SK-MEL-5 (cell line): ENCODE measurements at regions not wholly inside any gene's neighbourhood (a gene's known extent, or its start where the extent isn't known, plus 50 kb on each side); places are given as distances from the start of the nearest gene placed in this dataset.
A peak's percentile ranks its signal among the peaks of the same experiment; 100 is the strongest.
"Not testable (repeated sequence)": the region's sequence is repeated elsewhere in the genome, so short reads cannot be mapped to it uniquely, and the experiment has no call there.

Experiments used
- DNase-seq: peaks from one replicate; pipeline ENCODE4 v3.0.0-alpha.2; 2016; ENCODE audit warnings: low read depth, low spot score
- in situ Hi-C: cut with HindIII; loops from 2 replicates; pipeline ENCODE4 v1.10.0; 2016; ENCODE audit warnings: low sequenced_read_pairs, high pct_unique_total_duplicates, low pct_unique_long_range_greater_than_20kb

GRCh38 chr18:14998360-14999042 lies 250.5 kb downstream of the ANKRD30B start:
- in situ Hi-C loops, DNase-seq: not testable (repeated sequence)

DNA sequence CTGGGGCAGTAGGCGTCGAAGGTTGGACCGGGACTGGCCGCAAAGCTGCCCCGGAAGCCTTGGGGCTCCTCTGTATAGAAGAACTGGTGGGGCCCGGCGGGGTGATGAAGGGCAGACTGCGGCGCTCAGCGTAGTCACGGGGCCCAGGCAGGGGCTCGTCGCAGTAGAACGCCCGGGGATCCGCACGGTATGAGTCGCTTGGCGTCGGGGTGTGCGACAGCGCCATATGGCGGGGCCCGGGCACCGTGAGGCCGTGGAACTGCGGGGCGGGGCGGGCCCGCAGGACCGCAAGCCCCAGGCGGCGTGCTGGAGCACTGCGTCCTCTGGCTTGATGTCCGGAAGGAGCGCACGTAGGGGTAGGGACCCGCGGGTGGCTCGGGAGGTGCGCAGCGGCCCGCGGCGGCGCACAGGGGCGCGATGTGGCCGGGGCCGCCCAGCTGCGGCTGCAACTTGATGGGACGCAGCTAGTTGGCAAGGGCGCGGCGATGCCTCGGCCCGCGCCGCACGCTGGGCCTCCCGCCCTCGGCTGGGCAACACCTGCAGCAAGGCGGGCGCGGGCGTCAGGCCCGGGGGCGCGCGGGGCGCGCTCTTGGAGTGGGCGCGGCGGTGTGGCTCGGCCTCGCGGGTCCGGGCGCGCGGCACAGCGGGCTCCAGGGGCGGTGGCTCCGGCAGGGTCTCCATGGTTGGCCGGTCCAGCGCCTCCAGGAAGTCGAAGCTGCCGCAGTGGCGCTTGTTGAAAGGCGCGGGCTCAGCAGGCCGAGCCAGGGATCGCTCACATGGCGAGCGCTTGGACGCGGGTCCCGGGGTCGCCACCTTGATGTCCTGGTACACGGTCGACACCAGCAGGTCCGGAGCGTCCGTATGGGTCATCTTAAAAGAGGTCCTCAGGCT lies 251.4 kb downstream of the ANKRD30B start:
- DNase-seq, result no peak
- in situ Hi-C loops, result no loop called here

- in situ Hi-C loops, DNase-seq: not testable (repeated sequence)
These were observed 252.4 kb downstream of the ANKRD30B start for GRCh38 chr18:15000119-15001037.

- DNase-seq, in situ Hi-C loops: not testable (repeated sequence)
These were observed 253.2 kb downstream of the ANKRD30B start for GRCh38 chr18:15001038-15001794.

- DNase-seq, in situ Hi-C loops: not testable (repeated sequence)
These were observed 253.8 kb downstream of the ANKRD30B start for GRCh38 chr18:15001795-15002107.

- DNase-seq, in situ Hi-C loops: not testable (repeated sequence)
These were observed 254.8 kb downstream of the ANKRD30B start for GRCh38 chr18:15002765-15003164.

DNA sequence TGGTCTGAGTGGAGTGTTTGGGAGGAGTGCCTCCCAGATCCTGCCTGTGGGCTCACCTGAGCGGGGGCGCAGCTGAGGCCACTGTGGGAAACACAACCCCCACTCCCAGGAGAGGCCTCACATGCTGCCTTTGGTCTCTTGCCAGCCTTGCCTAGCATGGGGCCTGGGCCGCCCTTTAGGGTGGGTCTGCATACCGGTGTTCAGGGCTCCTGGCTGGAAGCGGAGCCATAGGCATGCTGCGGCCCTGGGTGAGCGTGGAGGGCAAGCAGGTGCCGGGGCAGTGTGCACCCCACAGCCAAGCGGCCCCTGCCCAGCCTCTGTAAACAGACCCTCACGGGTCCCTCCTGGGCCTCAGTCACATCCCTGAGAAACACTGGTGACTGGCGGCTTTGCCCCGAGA lies 255.3 kb downstream of the ANKRD30B start:
- in situ Hi-C loops, result not testable (repeated sequence)

DNA sequence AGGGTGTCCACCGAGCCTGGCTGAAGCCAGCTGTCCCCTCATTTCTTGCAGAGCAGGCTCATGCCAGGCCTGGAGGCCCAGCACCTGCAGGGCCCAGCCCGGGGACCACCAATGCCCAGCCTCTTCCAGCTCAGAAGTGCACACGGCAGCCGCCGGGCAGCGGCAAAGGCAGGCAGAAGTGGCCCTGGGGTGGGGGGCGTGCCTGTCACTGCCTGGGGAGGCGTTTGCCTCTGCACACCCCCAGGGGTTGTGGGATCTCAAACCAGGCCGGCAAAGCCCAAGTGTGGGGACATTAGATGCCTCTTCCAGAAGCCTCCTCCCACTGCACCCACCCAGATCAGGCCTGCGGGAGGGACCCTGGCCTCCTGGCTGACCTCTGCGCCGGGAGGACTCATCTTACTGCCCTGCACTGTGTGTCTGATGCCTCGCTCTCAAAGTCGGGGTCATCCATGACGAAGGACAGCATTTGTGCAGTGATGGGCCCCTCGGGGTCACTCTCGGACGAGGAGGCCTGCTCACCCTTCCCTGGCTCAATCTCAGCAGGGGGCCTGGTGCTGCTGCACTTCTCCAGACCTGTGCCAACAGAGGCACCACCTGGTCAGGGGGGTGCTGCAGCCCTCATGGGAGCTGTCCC lies 255.8 kb downstream of the ANKRD30B start:
- in situ Hi-C loops, DNase-seq: not testable (repeated sequence)

More for the DNA sequence above, 255.3 kb downstream of the ANKRD30B start:
- not testable (repeated sequence) for DNase-seq

DNA sequence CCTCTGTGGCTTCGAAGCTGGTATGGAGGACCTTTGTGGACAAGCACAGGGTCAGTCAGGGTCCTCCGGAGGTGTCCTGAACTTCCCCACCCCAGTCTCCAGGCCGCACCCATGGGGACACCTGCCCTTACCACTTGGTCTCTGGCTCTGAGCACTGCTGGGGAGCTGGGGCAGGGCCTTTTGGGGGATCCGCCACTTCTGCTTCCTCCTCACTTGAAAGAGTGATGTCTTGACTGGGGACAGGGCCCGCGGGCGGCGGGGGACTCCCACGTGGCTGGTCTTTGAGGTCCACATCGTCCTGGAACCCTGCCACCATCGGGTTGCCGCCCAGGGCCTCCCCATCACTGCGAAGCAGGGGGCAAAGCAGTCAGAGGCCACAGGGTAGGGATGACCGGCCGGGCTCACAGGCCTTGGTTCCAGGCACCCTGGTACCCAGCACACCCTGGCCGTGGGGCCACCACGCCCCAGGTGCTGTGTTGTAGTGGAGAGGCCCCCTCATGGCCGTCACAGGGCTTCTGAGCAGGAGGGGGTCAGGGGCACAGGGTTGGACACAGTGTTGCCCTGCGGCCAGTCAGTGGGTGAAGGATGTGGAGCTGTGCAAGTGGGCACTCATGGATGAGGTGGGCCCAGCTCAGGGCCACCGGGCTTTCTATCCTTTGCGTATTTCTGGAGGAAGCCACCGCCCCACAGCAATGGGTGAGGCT lies 256.4 kb downstream of the ANKRD30B start:
- in situ Hi-C loops, DNase-seq: not testable (repeated sequence)

DNA sequence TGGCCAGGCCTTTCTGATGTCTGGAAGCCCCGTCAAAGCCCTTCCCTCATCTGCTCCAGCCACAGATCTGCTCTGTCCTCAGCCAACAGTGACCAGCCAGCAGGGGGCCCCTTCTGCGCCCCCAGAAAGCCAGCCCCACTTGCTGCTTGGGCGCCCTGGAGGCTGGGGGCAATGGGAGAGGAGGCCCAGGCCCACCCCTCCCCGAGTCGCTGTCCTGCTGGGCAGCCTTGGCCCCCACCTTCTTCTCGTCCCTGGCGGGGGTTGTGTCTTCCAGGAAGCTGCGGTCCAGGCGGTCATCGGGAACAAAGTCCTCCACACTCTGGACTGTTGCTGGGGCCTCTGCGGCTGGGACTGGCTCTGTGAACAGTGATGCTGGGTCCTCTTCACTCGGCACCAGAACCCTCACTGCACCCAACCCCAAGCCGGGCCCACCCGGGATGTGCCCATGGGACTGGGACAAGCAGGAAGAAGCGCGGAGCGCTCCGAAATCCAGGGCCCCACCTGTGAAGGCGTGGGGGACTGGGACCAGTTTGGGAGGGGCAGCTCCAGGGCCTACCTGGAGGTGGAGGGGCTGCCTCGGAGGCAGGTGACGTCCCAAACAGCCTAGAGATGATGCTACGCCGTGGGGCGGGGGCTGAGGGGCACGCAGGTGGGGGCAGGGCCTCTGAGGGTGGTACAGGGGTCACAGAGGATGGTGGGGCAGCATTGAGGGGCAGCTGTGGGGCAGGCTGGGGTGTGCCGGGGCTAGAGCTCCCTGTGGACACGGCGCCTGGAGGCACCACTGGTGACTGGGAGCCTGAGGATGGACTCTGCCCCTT lies 257.6 kb downstream of the ANKRD30B start:
- in situ Hi-C loops, result no loop called here
- no peak for DNase-seq

- DNase-seq, in situ Hi-C loops: not testable (repeated sequence)
These were observed 258.6 kb downstream of the ANKRD30B start for GRCh38 chr18:15006616-15007015.

DNA sequence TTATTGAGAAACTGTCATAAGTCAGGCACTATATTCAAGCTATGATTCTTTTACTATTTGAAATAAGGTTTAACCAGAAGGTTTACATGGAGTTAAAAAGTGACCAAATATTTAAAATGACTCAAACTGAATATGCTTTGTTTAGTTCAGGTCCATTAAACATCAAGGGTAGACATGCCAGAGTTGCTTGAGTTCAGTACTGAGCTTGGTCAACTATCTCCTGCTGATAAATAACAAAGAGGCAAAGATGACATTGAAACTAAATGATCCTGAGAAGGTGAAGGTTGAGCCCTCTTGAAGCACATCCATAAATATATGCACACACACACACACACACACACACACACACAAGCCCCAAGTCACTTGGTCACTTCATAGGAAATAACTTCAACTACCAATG lies 278.1 kb downstream of the ANKRD30B start:
- DNase-seq, in situ Hi-C loops: not testable (repeated sequence)

- in situ Hi-C loops, result not testable (repeated sequence)
- peak; percentile 21 for DNase-seq
These were observed 280.1 kb downstream of the ANKRD30B start for GRCh38 chr18:15028037-15028436.

- DNase-seq, in situ Hi-C loops: not testable (repeated sequence)
These were observed 312.4 kb downstream of the ANKRD30B start for GRCh38 chr18:15060279-15060880.

GRCh38 chr18:15061289-15061896 lies 313.4 kb downstream of the ANKRD30B start:
- DNase-seq, in situ Hi-C loops: not testable (repeated sequence)
